GM19023 (cell line): ENCODE measurements at regions not wholly inside any gene's neighbourhood (a gene's known extent, or its start where the extent isn't known, plus 50 kb on each side); places are given as distances from the start of the nearest gene placed in this dataset.

Experiments
- ATAC-seq: cut with Tn5 transposase; IDR thresholded peaks from one replicate; pipeline ENCODE4 v1.9.1; 2021; ENCODE audit warnings: mild to moderate bottlenecking, moderate library complexity; ENCODE audit not compliant: unreplicated experiment

DNA sequence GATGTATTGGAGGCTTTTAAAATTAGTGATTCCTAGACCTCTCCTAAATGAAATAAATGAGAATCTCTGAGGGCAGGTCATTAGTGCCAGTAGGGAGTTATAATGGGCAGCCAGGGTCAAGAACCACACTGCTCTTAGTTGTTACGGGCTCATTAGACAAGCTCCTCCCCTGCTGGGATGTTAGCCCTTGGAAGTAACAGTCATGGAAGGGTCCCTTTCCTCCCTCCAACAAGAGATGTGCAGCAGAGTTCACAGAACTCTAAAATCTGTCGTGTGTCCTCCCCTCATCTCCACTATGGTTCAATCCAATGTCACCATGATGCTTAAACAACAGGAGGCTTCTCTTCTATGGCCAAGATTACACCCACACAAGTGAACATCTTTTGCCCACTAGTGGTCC is 419.5 kb downstream of the INSC start:
- ATAC-seq, result no peak

DNA sequence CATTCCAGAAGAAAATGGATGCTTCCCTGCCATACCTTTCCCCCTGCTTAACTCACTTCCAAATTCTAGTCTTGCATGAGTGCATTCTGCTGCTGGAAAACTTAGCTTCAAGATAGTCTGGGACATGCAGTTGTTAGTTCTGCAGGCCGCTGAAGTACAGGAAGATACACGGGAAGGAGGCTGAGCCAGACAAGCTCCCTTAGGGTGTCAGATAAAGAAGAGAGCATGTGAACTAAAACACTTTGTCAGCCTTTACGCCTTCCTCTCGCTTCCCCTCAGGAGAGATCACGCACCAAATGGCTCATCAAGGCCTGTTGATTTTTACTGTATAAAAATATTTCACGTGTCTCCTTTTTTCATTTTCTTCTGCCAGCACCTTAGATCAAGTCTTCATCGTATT is 420.7 kb downstream of the INSC start:
- no peak for ATAC-seq

DNA sequence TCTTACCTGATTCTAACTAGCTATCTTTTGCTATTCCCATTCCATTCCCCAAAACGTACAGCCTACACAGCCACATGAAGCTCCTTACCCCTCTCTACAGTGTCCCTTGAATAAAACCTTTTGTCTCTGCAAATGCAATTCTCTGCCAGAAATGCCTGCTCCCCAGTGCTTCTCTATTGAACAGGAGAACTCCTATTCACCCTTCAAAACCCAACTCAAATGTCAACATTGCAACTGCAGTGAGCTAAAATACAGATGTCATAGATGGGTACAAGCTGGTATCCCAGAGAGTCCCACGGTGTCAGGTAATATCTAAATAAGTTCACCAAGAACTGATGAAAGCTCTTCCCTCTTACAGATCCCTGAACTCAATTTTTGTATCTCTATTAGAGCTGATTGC is 421.7 kb downstream of the INSC start:
- no peak for ATAC-seq

DNA sequence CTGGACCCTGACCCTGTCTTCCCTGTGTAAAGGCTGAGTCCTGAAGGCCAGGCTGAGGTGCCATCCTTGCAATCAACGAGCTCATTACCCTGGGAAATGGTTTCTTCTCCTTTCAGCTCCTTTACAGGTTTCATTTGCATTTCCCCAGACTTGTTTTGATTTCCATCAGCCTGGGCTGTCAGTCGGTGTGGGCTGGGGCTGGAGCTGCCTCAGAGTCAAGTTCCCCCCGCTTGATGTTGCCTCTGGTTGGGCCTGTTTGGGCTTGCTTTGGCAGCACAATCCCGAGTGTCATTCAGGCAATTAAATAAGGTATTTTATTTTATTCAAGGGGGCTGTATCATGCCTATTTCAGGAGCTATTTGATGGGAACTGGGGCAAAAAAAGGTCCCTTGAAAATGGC is 424.9 kb downstream of the INSC start:
- ATAC-seq, result no peak

DNA sequence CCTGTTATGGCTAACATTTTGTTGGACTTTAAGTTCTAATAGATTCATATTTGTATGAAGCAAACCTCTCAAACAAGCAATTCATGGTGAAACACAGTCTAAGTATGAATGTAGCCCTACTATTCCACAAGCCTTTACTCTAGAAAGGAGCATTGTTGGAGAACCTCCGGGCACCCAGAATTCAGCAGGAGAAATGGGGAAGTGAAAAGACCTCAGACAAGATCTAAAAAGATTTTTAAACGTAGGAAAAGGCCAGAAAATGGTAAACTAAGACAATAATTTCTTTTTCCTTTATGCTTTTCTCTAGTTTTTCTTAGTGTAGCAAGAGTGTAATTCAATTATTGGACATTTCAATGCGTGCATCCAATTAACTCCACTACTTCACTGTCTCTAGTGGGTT is 426.4 kb downstream of the INSC start:
- no peak for ATAC-seq

DNA sequence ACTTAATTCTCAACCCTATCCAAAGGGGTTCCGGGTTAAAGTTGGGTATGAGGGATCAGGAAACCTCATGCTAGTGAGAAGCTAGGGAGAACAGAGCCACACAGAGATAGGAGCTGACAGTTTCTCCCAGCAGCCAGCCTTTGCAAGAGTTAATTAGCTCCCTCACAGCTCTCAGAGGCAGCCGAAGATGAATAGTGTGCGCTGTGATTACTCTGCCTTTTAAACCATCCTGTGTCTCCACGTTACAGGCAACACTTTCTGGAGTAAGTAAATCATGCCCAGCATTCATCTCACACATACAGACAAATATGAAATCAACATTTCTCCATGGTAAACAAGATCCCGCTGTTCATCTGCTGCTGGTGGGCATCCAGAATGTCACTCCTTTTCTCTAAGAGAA is 429.6 kb downstream of the INSC start:
- no peak for ATAC-seq

DNA sequence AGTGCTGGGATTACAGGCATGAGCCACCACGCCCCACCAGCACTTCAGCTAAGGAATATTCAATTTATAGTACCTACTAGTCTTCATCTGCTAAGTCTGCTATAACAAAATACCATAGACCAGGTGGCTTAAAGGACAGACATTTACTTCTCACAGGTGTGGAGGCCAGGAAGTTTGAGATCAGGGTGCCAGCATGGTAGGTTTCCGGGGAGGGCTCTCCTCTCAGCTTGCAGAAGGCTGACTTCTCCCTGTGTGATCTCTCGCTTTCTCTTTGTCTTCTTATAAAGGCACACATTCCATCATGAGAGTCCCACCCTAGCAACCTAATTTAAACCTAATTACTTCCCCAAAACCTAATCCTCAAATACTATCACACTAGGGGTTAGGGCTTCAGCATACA is 433.0 kb downstream of the INSC start:
- ATAC-seq, result no peak

DNA sequence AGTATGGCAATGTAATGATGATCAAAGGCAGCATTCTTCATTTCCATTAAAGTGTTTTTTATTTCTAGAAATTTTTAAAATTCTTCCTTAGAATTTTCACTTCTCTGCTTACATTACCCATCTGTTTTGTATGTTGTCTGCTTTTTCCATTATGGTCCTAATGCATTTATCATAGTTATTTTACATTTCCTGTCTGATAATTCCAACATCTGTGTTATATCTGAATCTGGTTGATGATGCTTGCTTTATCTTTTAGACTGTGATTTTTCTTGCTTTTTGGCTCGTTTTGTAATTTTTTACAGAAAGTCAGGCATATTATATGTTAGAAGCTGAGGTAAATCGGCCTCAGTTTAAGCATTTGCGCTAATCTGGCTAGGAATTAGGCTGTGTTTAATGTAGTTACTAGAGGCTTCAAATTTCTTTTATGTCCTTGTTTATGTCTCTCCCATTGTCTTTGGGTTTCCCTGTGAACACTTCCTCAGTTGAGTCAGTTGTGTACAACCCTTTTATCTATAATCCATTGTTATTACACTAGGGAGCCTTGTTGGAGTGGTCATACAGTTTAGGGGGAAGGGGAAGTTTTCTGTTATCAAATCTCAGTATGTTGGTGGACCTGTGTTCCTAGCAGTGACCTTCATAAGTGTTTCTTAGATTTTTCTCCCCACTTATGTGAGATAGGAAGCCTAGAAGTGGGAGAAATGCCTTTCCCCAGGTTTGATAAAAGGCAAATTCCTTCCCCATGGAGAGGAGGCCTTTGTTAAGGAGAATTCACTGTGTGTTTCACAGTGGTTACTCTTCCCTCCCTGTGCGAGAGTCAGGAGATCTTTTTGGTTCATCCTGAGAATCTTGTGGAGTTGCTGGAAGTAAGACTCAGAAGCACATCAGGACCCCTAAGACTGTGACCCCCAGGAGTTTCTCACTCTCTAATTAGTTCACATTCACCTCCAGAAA is 437.5 kb downstream of the INSC start:
- no peak for ATAC-seq

DNA sequence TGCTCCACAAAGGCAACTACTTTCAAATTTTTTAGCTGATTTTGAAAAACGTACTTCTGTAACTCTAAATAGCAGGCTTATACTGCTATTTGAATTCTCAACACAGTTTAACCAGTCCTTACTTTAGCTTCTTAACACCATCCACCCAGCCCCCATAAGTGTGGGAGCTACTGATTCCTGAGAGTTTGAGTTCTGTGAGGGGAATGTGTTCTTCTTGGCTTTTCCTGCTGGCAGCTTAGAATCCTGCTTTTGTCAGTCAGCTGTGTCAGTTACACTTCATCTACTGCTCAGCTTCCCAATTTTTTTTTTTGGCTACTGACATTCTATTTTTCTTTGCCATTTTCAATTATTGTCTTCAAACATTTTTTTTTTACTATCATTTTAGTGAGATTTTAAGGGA is 440.4 kb downstream of the INSC start:
- no peak for ATAC-seq

DNA sequence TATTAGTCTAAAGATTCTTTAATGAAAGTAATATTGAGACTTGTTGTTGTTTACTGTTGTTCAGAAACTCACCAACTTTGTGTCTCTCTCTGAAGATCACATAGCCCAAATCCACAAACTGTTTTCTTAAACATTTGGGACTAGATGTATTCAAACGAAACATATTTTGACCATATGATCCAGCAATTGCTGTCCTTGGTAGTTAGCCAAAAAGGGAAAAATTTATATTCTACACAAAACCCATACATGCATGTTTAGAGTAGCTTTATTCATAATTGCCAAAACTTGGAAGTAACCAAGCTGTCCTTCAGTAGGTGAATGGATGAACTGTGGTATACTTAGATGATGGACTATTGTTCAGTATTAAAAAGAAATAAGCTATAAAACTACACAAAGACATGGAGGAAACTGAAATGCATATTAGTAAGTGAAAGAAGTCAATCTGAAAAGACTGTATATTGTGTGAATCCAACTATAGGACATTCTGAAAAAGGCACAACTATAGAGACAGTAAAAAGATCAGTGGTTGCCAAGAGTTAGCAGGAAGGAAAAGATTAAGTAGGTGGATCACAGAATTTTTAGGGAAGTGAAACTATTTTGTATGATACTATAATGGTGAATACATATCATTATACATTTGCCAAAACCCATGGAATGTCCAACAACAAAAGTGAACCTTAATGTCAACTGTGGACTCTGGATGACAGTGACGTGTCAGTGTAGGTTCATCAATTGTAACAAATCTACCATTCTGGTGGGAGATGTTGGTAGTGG is 442.9 kb downstream of the INSC start:
- no peak for ATAC-seq

DNA sequence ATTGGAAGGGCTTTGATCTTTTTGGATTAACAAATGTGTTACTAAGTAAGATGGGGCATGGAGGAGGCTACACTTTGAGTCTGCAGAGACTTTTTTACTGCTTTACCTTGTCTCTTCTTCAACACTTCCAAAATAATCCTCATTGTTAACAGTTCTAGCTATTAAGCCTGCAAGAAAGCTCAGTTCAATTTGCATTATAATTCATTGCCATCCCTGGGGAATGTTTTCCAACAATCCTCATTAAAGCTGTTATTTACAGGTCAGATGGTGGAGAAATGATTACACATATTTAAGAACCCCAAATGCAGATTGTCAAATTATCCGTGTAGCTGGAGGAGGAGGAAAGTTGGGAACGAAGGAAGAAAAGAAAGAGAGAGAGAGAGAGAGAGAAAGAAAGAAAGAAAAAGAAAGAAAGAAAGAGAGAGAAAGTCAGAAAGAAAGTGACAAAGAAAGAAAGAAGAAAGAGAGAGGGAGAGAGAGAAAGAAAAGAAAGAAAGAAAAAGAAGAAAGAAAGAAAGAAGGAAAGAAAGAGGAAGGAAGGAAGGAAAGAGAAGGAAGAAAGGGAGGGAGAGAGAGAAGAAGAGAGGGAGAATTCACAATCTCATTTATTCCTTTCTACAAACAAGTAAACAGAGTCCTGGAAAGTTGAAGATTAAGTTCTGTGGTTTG is 443.9 kb downstream of the INSC start:
- ATAC-seq, result no peak

DNA sequence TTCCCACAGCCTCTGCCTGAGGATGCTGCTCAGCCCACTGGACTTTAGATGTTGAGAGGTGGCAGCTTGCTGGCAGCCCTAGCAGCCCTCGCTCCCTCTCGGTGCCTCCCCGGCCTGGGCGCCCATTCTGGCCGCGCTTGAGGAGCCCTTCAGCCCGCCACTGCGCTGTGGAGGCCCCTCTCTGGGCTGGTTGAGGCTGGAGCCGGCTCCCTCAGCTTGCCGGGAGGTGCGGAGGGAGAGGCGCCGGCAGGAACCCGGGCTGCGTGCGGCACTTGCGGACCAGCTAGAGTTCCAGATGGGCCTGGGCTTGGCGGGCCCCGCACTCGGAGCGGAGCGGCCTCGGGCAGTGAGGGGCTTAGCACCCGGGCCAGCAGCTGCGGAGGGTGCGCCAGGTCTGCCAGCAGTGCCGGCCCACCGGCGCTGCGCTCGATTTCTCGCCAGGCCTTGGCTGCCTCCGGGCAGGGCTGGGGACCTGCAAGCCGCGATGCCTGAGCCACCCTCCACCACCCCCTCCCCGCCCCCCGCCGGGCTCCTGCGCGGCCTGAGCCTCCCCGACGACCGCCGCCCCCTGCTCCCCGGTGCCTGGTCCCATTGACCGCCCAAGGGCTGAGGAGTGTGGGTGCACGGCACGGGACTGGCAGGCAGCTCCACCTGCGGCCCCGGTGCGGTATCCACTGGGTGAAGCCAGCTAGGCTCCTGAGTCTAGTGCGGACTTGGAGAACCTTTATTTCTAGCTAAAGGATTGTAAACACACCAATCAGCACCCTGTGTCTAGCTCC is 446.2 kb downstream of the INSC start:
- ATAC-seq, result no peak

DNA sequence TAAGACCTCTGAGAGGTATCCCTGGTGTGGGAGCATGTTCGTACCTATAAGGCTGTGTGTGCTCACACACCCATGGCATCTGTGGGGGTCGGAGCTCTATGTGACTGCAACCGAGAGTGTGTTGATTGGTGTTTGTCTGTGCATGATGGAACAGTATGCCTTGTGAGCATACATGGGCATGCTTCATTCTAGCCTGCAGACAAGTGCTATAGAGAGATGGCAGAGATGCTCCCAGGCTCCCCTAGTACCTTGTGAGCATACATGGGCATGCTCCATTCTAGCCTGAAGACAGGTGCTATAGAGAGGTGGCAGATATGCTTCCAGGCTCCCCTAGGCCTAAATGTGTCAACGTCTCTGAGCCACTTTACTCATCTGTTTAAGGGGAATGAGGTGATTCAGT is 447.5 kb downstream of the INSC start:
- no peak for ATAC-seq

DNA sequence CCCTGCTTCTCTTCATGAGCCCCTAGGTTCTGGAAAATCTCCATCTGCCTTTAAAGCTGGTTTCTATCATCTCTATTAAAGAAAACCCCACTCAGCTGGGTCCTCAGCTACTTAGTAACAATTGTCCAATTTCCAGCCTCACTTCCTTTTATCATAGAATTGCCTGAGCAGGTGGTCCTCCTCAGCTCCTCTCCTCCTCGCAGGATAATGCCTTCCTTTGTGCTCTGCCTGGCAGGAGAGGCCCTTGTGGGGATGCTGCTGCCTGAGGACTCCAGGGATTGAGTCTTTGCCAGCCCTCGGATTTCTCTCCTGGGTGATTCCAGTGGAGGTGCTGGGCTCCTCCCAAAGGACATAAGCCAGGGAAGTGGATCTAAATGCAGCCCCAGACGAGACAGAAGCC is 448.3 kb downstream of the INSC start:
- ATAC-seq, result no peak

DNA sequence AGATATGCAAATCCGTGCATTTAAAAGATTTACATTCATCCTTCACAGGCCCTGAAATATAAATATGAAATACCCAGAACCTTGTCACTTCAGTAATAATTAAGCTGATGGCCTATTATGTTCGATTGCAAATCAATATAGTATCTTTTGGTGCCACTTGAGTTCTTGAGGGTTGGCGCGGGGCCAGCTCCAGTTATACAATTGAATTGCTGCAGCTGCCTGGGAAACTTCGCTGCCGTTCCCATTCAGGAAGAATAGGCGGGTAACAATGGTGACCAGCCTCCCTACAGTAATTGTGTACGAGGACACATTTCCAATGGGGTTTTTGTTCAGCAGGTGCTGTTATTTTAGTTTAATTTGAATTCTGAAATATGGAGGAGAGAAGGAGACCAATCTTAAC is 451.2 kb downstream of the INSC start:
- ATAC-seq, result no peak

DNA sequence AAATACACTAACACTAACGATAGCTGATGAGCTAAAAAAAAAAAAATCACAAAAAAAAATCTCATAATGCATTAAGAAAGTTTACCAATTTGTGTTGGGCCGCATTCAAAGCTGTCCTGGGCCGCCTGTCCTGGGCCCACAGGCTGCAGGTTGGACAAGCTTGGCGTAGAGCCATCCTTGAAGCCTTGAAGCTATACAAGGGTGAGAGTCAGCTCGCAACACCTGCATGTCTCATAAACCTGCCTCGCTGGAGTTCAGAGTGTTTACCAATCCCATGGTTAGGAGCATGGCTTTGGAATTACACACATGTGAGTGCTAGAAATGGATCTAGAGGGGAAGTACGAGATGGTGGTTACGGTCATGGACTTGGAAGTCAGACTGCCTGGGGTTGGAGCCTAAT is 453.7 kb downstream of the INSC start:
- no peak for ATAC-seq

DNA sequence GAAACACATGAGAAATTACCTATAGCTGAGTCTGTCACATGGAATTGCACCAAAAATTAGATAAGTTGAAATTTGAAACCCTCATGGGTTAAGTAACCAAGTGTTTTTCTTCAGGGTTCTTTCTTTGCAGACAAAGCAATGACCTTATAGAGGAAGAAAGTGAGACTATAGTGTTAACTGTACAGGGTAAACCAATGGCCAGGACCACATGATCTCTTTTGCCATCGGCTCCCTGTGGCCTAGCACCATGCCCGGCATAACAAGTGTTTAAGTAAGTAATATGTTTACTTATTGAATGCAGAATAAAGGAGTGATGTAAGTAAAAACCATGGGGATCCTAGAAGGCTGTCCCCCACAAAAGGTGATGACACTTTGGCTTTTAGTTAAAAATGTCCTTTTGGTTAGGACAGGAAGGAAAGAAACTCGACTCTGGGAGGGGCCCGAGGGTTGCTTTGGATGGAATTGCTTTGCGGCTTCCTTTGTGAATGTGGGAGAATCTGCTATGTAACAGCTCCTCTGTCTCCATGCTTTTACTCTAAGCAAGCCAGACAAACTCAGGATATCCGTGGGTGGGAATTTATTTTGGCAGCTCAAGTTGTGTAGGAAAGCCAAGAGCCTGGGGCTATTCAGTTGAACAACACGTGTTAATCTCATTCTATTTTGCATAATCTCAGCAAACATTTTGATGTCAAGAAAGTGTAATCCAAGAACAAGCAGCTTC is 454.7 kb downstream of the INSC start:
- ATAC-seq, result no peak

DNA sequence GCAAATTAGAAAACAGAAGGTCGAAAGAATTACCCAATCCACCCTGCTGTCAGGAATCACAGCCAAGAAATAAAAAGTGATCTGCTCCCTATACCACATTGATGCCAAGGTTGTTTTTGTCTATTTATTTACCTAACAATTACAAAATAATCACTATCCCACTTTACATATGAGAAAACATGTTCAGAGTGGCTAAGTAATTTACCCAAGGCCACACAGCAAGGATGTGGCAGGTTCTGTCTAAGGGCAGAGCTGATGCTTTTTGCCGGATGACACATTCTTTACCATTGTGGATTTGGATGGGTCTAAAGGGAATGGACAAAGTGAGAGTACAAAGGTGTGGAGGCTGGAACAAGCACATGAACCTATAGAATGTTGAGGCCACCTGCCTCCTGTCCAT is 460.7 kb downstream of the INSC start:
- ATAC-seq, result no peak

DNA sequence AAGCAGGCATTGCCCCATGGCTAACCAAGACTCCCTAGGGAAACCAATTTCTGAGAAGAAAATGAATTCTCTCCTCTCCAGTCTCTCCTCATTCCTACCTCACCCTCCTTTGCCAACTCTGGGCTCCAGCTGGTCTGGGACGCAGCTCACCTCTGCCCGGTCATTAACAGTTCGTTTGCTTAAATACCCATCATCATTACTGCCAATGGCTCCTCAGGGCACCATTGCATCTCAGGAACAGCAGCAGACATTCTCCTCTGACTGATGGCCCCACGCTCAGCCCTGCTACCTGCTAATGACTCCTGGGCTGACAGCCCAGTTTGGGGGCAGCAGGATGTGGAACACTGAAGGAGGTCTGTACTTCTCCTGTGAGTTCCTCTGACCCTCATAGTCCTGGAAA is 462.0 kb downstream of the INSC start:
- no peak for ATAC-seq

DNA sequence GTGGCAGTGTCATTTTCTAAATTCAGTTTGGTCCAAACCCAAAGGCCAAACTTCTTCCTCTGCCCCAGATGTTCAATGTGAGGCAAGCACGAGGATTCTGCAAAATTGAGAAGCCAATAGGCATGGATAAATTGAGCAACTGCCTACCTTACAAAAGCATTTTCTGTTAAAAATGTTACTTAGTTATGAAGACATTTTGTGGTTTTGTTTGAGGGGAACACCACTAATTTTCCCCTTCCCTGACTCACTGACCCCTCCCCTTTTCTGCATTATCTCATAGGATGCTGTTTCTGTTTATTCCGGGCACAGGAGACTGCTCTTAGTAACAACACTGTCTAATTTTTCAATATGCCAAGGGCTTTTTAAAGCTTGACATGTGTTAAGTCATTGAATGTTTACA is 462.8 kb downstream of the INSC start:
- no peak for ATAC-seq
